PFSK-1 (cell line): ENCODE measurements at regions not wholly inside any gene's neighbourhood (a gene's known extent, or its start where the extent isn't known, plus 50 kb on each side); places are given as distances from the start of the nearest gene placed in this dataset.

Experiments used
- FOXP2 ChIP-seq: optimal IDR thresholded peaks from 2 replicates; pipeline ENCODE3; 2011; ENCODE audit warnings: borderline replicate concordance, control low read depth, inconsistent platforms; ENCODE audit not compliant: insufficient read depth; ENCODE audit errors: extremely low read length, extremely low read depth
- POLR2AphosphoS5 ChIP-seq: IDR thresholded peaks from 2 replicates; pipeline ENCODE4 v1.6.1; 2012; ENCODE audit warnings: low read depth, mild to moderate bottlenecking, control low read depth, low read length, moderate library complexity
- SIN3A ChIP-seq: IDR thresholded peaks from 2 replicates; pipeline ENCODE4 v1.6.1; 2012; ENCODE audit warnings: mild to moderate bottlenecking, low read length, moderate library complexity, borderline replicate concordance; ENCODE audit not compliant: insufficient read depth
- TAF1 ChIP-seq: IDR thresholded peaks from 2 replicates; pipeline ENCODE4 v1.6.1; 2012; ENCODE audit warnings: low read length, control low read depth, borderline replicate concordance; ENCODE audit not compliant: insufficient read depth
- TF ChIP-seq, protein P1 (sequence below), 2 experiments: IDR thresholded peaks; 2 replicates each; pipeline versions ENCODE4 v1.6.1 to v1.8.0; 2011 to 2012; ENCODE audit warnings: low read depth in 2 of 2, low read length in 2 of 2, control low read depth in 1 of 2, inconsistent platforms in 1 of 2, mild to moderate bottlenecking in 1 of 2, moderate library complexity in 1 of 2; ENCODE audit not compliant: insufficient read depth in 1 of 2

DNA sequence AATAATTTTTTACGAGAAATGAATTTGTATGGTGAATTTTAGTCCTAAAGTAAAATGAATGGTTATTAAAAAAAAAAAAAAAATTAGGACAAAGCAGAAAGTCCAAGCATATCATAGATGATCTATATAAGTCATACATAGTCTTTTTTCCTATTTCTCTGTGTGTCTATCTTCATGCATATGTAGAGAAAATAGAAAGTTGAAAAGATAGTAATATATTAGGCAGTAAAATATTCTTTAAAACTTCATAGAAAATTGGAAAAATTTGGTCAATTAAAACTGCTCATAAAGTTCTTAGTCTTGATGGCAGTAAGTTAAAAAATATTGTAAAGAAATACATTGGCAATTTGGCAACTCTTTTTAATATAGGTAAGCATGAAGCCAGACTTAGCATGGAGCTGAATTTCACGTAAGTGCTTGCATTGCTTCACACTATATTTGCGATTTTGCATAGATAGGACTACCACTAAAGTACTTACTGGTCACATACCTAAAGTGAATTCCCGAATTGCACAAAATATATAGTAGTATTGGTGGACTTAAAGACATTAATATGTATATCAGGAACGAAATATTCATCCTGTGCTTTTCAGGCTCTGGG lies 303.8 kb downstream of the IPO8 start:
- TF ChIP-seq SIN3A (no peak), TAF1 (no peak), FOXP2 (no peak), POLR2AphosphoS5 (no peak)
- TF ChIP-seq, protein P1, sequence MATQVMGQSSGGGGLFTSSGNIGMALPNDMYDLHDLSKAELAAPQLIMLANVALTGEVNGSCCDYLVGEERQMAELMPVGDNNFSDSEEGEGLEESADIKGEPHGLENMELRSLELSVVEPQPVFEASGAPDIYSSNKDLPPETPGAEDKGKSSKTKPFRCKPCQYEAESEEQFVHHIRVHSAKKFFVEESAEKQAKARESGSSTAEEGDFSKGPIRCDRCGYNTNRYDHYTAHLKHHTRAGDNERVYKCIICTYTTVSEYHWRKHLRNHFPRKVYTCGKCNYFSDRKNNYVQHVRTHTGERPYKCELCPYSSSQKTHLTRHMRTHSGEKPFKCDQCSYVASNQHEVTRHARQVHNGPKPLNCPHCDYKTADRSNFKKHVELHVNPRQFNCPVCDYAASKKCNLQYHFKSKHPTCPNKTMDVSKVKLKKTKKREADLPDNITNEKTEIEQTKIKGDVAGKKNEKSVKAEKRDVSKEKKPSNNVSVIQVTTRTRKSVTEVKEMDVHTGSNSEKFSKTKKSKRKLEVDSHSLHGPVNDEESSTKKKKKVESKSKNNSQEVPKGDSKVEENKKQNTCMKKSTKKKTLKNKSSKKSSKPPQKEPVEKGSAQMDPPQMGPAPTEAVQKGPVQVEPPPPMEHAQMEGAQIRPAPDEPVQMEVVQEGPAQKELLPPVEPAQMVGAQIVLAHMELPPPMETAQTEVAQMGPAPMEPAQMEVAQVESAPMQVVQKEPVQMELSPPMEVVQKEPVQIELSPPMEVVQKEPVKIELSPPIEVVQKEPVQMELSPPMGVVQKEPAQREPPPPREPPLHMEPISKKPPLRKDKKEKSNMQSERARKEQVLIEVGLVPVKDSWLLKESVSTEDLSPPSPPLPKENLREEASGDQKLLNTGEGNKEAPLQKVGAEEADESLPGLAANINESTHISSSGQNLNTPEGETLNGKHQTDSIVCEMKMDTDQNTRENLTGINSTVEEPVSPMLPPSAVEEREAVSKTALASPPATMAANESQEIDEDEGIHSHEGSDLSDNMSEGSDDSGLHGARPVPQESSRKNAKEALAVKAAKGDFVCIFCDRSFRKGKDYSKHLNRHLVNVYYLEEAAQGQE (IDR thresholded peaks at IDR 0.05; ENCODE audit: insufficient read depth in 1 of 2, low read depth in 2 of 2, low read length in 2 of 2): no peak

DNA sequence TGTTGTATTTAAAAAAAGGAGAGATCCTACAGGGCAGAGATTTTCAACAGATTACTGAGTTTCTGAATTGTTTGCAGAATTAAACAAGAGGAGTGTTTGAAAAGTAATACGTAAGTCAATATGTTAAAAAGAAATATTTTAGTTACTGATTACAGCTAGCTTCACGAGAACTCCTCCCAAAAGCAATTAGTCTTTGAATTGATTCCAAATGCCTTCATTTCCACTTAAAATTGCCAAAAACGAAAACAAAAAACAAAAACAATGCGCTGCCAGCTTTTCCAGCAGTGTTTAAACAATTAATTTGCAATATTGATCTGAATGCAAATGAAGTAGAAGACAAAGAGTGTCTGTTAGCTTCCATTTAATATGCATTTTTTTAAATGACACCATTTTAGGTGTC lies 310.0 kb downstream of the IPO8 start:
- TF ChIP-seq, protein P1 (IDR thresholded peaks at IDR 0.05; ENCODE audit: insufficient read depth in 1 of 2, low read depth in 2 of 2, low read length in 2 of 2): no peak
- TF ChIP-seq FOXP2: no peak
- no peak for TF ChIP-seq POLR2AphosphoS5
- no peak for TF ChIP-seq TAF1
- TF ChIP-seq SIN3A: no peak

DNA sequence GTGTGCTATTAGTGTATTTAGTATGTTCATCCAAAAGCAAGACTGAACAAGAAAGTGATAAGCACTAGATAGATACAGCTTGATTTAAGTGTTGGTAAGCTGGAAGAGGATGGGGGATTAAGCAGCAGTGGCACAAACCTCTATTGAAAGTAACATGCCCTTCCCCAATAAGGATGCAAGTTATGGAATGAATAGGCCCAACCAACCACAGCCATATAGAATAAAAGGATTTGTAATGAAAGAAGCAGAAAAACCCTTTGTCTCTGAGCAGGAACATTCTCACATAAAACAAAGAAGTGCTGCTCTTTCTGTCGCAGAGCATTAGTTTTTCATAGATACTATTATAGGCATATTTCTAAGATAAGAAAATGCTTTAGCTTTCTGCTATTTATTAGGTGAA lies 310.7 kb downstream of the IPO8 start:
- TF ChIP-seq FOXP2 (no peak), POLR2AphosphoS5 (no peak), SIN3A (no peak), TAF1 (no peak)
- TF ChIP-seq, protein P1 (IDR thresholded peaks at IDR 0.05; ENCODE audit: insufficient read depth in 1 of 2, low read depth in 2 of 2, low read length in 2 of 2): no peak

DNA sequence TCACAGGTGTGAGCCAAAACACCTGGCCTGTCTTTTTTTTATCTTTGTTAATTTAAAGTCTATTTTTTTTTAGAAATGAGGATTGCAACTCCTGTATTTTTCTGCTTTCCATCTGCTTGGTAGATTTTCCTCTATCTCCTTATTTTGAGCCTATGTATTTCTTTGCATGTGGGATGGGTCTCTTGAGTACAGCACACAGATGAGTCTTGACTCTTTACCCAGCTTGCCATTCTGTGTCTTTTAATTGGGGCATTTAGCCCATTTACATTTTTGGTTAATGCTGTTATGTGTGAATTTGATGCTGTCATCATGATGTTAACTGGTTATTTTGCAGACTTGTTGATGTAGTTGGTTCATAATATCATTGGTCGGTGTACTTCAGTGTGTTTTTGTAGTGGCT lies 317.4 kb downstream of the IPO8 start:
- no peak for TF ChIP-seq POLR2AphosphoS5
- TF ChIP-seq TAF1: no peak
- no peak for TF ChIP-seq SIN3A
- TF ChIP-seq, protein P1 (IDR thresholded peaks at IDR 0.05; ENCODE audit: insufficient read depth in 1 of 2, low read depth in 2 of 2, low read length in 2 of 2): no peak
- no peak for TF ChIP-seq FOXP2
